ENCODE measurements at regions not wholly inside any gene's neighbourhood (a gene's known extent, or its start where the extent isn't known, plus 50 kb on each side); places are given as distances from the start of the nearest gene placed in this dataset.

- TF ChIP-seq CTCF (tag by site-specific recombination; IDR thresholded peaks at IDR 0.05) (no peak), ZNF2 (tag by site-specific recombination; IDR thresholded peaks at IDR 0.05) (no peak), PRDM10 (tag by site-specific recombination; IDR thresholded peaks at IDR 0.05) (no peak), PRDM6 (tag by site-specific recombination; IDR thresholded peaks at IDR 0.05) (no peak), ZNF555 (tag by site-specific recombination; conservative IDR thresholded peaks at IDR 0.05) (no peak), PATZ1 (tag by site-specific recombination; IDR thresholded peaks at IDR 0.05) (no peak), ZNF585B (tag by site-specific recombination; IDR thresholded peaks at IDR 0.05) (no peak), ZNF518A (tag by site-specific recombination; conservative IDR thresholded peaks at IDR 0.05; ENCODE audit: low read depth) (no peak), ZNF19 (tag by site-specific recombination; IDR thresholded peaks at IDR 0.05; ENCODE audit: low read depth) (no peak), KLF10 (tag by site-specific recombination; IDR thresholded peaks at IDR 0.05) (no peak), REST (tag by site-specific recombination; IDR thresholded peaks at IDR 0.05) (no peak), ZNF639 (tag by site-specific recombination; IDR thresholded peaks at IDR 0.05) (no peak), ZNF132 (tag by site-specific recombination; IDR thresholded peaks at IDR 0.05; ENCODE audit: borderline replicate concordance) (no peak), ZNF510 (tag by site-specific recombination; IDR thresholded peaks at IDR 0.05; ENCODE audit: insufficient replicate concordance) (no peak)
Measured at GRCh38 chrX:95058815-95059214, 1384.8 kb downstream of the FAM133A start.

All from HEK293 (cell line).